MG63 (cell line): ENCODE measurements at regions not wholly inside any gene's neighbourhood (a gene's known extent, or its start where the extent isn't known, plus 50 kb on each side); places are given as distances from the start of the nearest gene placed in this dataset.
"Not testable (repeated sequence)": the region's sequence is repeated elsewhere in the genome, so short reads cannot be mapped to it uniquely, and the experiment has no call there.

Source experiments
- DNase-seq: peaks from one replicate; pipeline ENCODE4 v3.0.0-alpha.2; 2020
- H3K27me3 ChIP-seq: fragments of 250-450 bp; sonication (Bioruptor Pico); 2 replicates; pipeline ENCODE4 v1.5.1; 2020; ENCODE audit warnings: mild to moderate bottlenecking, moderate library complexity
- H3K36me3 ChIP-seq: fragments of 250-450 bp; sonication (Bioruptor Pico); 2 replicates; pipeline ENCODE4 v1.5.1; 2020; ENCODE audit warnings: mild to moderate bottlenecking, moderate library complexity
- H3K4me3 ChIP-seq: fragments of 250-450 bp; sonication (Bioruptor Pico); 2 replicates; pipeline ENCODE4 v1.5.1; 2020; ENCODE audit warnings: mild to moderate bottlenecking, moderate library complexity
- H3K9me3 ChIP-seq: fragments of 250-450 bp; sonication (Bioruptor Pico); 2 replicates; pipeline ENCODE4 v1.5.1; 2020; ENCODE audit warnings: mild to moderate bottlenecking, moderate library complexity

DNA sequence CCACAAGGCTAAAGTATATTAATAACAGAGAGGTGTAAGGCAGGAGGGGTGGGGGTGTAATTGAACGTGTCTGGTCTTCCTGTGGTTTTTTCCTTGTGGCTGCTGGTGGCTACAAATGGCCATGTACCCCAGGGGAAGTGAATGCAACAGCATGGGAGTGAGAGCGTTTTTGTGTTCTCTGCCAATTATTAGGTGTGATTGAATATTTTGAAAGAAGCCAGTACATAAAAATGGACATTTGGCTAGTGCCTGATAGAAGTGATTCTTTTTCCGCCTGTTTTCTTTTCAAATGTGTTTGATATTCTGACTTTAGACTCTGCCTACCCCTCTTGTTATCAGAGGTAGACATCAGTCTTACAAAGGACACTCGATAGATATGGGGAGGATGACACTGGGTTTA, 141.3 kb downstream of the PRL start:
- no peaks in the 10 kb centered on the region for H3K27me3 ChIP-seq

DNA sequence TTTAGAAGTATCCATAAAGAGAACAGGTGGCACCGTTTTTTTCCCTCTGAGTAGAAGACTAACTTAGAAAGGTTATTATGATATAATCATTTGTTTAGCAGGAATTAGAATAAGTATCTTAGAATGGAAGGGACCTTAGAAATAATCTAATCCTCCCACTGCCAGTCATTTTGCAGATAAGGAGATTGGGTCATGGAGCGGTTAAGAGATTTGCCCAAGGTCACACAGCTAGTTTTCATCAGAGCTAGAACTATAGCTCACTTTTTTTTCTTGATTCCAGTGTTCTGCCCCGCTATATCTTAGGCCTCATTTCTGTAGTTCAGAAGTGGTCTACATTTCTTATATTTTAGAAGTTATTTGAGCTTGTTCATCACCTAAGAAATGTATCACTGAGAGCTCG, 139.6 kb downstream of the PRL start:
- H3K9me3 ChIP-seq: no peaks in the 10 kb centered on the region
- H3K4me3 ChIP-seq: no peak overlapping the region
- H3K27me3 ChIP-seq: no peaks in the 10 kb centered on the region
- DNase-seq: no peak
- no peaks in the 10 kb centered on the region for H3K36me3 ChIP-seq

More for the DNA sequence above, 141.3 kb downstream of the PRL start:
- H3K4me3 ChIP-seq: no peak overlapping the region
- H3K9me3 ChIP-seq: no peaks in the 10 kb centered on the region
- DNase-seq: no peak
- H3K36me3 ChIP-seq: no peaks in the 10 kb centered on the region

DNA sequence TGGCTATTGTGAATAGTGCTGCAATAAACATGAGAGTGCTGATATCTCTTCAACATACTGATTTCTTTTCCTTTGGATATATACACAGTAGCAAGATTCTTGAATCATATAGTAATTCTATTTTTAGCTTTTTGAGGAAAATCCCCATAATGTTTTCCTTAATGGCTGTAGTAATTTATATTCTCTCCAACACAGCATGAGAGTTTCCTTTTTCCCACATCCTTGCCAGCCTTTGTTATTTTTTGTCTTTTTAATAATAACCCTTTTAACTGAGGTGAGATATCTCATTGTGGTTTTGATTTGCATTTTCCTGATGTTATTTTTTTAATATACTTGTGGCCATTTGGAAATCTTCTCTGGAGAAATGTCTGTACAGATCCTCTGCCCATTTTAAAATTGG, 132.6 kb downstream of the PRL start:
- DNase-seq: no peak
- Histone ChIP-seq H3K9me3 (no peaks in the 10 kb centered on the region), H3K36me3 (no peaks in the 10 kb centered on the region), H3K4me3 (no peak overlapping the region), H3K27me3 (no peaks in the 10 kb centered on the region)

DNA sequence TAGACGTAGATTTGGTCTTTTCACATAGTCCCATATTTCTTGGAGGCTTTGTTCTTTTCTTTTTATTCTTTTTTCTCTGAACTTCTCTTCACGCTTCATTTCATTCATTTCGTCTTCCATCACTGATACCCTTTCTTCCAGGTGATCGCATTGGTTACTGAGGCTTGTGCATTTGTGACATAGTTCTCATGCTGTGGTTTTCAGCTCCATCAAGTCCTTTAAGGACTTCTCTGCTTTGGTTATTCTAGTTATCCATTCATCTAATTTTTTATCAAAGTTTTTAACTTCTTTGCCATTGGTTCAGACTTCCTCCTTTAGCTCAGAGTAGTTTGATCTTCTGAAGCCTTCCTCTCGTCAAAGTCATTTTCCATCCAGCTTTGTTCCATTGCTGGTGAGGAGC, 125.8 kb downstream of the PRL start:
- H3K9me3 ChIP-seq, H3K36me3 ChIP-seq, DNase-seq, H3K27me3 ChIP-seq, H3K4me3 ChIP-seq: not testable (repeated sequence)

DNA sequence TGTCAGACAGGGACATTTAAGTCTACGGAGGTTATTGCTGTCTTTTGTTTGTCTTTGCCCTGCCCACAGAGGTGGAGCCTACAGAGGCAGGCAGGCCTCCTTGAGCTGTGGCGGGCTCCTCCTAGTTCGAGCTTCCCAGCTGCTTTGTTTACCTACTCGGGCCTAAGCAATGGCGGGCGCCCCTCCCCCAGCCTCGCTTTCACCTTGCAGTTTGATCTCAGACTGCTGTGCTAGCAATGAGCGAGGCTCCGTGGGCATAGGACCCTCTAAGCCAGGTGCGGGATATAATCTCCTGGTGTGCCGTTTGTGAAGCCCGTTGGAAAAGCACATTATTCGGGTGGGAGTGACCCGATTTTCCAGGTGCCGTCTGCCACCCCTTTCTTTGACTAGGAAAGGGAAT, 125.0 kb downstream of the PRL start:
- not testable (repeated sequence) for DNase-seq, H3K27me3 ChIP-seq, H3K4me3 ChIP-seq, H3K36me3 ChIP-seq, H3K9me3 ChIP-seq

DNA sequence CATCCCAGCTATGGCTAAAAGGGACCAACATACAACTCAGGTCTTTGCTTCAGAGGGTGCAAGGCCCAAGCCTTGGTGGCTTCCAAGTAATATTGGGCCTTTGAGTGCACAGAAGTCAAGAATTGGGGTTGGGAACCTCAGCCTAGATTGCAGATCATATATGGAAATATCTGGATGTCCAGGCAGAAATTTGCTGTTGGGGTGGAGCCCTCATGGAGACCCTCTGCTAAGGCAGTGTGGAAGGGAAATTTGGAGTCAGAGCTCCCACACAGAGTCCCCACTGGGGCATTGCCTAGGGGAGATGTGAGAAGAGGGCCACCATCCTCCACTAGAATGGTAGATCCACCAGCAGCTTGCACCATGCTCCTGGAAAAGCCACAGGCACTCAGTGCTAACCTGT, 123.5 kb downstream of the PRL start:
- Histone ChIP-seq H3K9me3 (no peaks in the 10 kb centered on the region), H3K27me3 (no peaks in the 10 kb centered on the region), H3K4me3 (no peak overlapping the region), H3K36me3 (no peaks in the 10 kb centered on the region)
- no peak for DNase-seq

DNA sequence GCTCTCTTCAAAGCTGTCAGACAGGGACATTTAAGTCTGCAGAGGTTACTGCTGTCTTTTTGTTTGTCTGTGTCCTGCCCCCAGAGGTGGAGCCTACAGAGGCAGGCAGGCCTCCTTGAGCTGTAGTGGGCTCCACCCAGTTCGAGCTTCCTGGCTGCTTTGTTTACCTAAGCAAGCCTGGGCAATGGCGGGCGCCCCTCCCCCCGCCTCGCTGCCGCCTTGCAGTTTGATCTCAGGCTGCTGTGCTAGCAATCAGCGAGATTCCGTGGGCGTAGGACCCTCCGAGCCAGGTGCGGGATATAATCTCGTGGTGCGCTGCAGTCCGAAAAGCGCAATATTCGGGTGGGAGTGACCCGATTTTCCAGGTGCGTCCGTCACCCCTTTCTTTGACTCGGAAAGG, 116.6 kb downstream of the PRL start:
- not testable (repeated sequence) for DNase-seq, H3K9me3 ChIP-seq, H3K4me3 ChIP-seq, H3K27me3 ChIP-seq, H3K36me3 ChIP-seq

DNA sequence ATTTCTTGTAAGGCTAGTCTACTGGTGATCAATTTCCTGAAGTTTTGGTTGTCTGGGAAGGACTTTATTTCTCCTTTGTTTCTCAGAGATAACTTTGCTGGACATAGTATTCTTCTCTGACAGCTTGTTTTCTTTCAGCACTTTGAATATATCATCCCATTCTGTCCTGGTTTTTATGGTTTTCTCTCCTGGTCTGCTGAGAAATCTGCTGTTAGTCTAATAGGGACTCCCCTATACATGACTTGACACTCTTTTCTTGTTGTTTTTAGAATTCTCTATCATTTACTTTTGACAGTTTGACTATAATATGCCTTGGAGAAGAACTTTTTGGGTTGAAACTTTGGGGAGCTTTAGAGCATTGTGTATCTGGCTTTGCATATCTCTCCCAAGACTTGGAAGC, 112.5 kb downstream of the PRL start:
- no peaks in the 10 kb centered on the region for H3K9me3 ChIP-seq
- no peaks in the 10 kb centered on the region for H3K27me3 ChIP-seq
- H3K36me3 ChIP-seq: no peaks in the 10 kb centered on the region
- no peak for DNase-seq
- H3K4me3 ChIP-seq: no peak overlapping the region

DNA sequence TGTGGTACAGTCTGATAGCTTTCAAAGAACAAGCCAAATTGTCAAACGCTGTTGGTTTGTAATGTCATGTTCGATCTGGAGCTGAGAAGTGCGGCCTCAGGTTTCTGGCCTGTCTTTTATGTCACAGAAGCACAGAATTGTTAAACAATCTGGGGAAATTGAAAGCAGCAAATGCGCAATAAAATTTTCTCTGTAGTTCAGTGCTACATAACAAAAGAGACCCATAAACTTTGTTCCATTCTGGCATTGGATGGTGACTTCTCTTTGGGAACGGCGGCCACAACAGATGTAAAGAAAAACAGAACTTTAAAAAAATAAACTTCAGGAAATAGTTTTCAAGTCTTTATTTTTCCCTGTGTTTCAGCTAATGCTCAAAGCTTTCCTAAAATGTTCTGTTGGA, 106.9 kb downstream of the PRL start:
- H3K9me3 ChIP-seq: no peaks in the 10 kb centered on the region
- no peaks in the 10 kb centered on the region for H3K36me3 ChIP-seq
- DNase-seq: no peak
- no peaks in the 10 kb centered on the region for H3K27me3 ChIP-seq
- no peak overlapping the region for H3K4me3 ChIP-seq

DNA sequence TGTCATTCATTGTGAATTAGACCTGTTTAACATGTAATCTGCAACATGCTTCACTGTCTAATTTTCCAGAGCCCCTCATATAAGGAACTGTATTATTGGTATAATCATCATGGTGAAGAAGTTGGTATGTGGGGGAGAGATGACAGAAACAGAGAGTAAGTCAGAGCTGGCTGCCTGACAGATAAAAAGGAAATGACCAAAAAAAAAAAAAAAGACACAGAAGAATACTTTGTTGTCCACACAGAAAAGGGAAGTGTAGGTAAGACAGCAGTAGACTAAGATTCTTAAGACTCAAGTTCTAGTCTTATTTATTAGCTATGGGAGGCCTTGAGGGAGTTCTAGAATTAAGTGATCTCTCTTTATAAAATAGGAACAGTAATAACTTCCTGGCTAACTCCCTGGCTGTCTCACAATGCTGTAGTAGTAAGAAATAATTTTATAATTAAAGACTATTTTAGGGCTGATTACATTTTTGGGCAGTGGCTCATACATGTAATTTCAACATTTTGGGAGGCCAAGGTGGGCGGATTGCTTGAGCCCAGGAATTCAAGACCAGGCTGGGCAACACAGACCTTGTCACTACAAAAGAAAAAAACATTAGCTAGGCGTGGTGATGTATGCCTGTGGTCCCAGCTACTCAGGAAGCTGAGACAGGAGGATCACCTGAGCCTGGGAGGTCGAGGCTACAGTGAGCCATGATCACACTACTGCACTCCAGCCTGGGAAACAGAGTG, 102.5 kb downstream of the PRL start:
- Histone ChIP-seq H3K9me3 (no peaks in the 10 kb centered on the region), H3K27me3 (no peaks in the 10 kb centered on the region), H3K4me3 (no peak overlapping the region), H3K36me3 (no peaks in the 10 kb centered on the region)
- DNase-seq: no peak

DNA sequence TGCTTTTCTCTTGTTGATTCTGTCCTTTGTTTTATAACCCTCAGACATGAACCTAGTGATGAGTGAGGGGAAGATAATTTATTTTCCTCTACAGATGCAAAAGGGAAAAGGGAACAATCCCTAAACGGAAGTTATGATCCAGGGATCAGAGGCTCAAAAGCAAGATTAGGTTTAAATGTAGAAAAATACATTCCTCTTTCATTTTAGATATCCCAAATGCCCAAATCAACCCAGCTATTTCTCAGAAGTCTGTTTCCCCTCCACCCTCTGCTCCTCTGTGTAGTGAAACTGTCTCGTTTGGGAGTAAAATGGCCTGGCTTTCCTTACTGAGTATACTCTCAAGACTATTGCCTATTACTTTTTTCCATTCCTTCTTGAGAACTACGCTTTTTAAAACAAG, 97.1 kb downstream of the PRL start:
- Histone ChIP-seq H3K9me3 (no peaks in the 10 kb centered on the region), H3K27me3 (no peaks in the 10 kb centered on the region), H3K4me3 (no peak overlapping the region), H3K36me3 (no peaks in the 10 kb centered on the region)
- DNase-seq: no peak

DNA sequence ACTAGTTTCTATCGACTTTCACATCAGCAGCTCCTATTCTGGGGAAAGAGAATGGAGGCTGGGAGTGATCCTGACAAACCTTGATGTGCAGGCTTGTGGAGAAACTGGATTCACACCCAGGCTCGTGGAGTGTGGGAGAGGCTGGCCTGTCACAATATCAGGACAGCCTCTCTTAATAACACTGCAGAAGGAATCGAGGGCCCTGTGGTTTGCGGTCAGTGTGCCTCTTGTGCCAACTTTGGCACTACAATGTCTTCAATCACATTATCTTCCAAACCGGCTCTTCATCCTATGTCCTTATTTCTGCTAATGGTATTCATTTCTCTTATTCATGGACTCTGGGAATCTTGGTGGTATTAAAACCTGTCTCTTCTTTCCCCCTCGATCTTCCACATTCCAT, 92.7 kb downstream of the PRL start:
- DNase-seq: no peak
- Histone ChIP-seq H3K9me3 (no peaks in the 10 kb centered on the region), H3K27me3 (no peaks in the 10 kb centered on the region)

DNA sequence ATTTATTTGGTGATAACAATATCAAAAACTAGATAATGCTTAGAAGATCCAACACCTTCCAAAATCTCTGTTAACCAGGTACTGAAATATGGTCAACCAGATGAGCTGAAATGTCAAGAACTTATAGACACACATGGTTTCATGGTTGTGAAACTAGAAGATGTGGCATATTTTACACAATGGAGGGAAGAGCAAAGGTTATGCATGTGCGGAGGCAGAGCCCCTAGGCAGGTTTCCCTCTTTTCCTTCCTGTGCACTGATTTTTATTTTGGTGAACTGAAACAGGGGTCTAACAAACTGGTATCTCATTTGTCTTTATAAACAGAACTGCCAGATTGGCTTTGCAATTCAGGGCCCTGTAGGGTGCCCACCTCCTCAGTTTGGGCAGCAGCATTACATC, 91.6 kb downstream of the PRL start:
- H3K4me3 ChIP-seq: no peak overlapping the region
- H3K27me3 ChIP-seq: no peaks in the 10 kb centered on the region
- H3K36me3 ChIP-seq: no peaks in the 10 kb centered on the region
- H3K9me3 ChIP-seq: no peaks in the 10 kb centered on the region
- DNase-seq: no peak

More for the DNA sequence above, 92.7 kb downstream of the PRL start:
- Histone ChIP-seq H3K36me3 (no peaks in the 10 kb centered on the region), H3K4me3 (no peak overlapping the region)

DNA sequence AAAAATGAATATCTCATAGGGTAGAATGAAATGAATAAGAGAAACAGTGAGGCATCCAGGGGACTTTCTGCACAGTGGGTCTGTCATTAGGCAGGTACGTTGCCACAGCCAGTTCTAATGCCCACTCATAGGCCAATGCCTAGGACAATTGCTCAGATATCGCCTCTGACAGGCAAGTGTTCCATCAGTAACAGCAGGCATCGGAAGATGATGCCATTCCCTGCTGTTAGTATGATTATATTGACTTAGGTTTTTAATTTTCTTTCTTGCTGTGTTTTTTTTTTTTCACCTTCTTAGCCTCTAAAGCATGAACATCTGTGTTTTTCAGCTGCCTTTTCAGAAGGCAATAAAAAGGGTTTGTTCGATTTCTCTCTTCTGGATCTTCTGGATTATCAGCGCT, 90.7 kb downstream of the PRL start:
- H3K4me3 ChIP-seq: no peak overlapping the region
- H3K36me3 ChIP-seq: no peaks in the 10 kb centered on the region
- no peak for DNase-seq
- no peaks in the 10 kb centered on the region for H3K27me3 ChIP-seq
- H3K9me3 ChIP-seq: no peaks in the 10 kb centered on the region

DNA sequence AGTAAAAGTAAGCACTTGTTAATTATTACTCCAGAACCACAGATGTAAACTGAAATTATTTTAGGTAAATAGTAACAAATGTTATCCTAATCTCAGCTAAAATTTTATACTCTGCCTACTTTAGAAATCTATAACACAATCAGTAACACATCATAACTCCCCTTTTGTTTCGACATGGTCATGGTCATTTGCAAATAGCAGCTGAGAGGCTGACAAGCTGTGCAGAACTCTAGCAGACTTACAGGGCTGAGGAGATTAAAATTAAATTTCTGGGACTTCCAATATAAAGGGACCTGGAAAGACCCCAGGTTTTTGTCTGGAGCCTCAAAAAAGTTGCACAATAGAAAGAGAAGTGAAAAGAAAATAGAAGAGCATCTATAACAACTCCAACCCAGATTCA, 88.8 kb downstream of the PRL start:
- H3K4me3 ChIP-seq: no peak overlapping the region
- no peaks in the 10 kb centered on the region for H3K36me3 ChIP-seq
- H3K27me3 ChIP-seq: no peaks in the 10 kb centered on the region
- no peaks in the 10 kb centered on the region for H3K9me3 ChIP-seq
- no peak for DNase-seq

DNA sequence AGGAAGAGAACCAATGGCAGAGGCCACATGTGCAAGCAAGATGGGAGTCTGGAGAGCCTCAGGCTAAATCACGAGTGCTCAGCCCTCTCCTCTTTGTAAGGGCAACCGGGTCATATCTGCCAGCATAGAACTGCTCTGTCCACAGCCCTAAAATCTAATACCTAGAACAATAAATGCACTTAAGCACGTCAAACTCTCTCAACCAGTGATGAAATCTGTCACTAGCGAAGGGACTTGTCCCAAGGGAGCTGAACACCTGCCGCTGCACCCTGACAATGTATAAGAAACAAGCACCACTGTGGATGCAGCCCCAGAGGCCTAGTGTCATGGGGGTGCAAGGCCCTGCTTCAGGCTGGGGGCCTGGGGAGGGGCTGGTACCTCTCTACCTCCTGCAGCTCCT, 82.5 kb downstream of the PRL start:
- H3K27me3 ChIP-seq: no peaks in the 10 kb centered on the region

DNA sequence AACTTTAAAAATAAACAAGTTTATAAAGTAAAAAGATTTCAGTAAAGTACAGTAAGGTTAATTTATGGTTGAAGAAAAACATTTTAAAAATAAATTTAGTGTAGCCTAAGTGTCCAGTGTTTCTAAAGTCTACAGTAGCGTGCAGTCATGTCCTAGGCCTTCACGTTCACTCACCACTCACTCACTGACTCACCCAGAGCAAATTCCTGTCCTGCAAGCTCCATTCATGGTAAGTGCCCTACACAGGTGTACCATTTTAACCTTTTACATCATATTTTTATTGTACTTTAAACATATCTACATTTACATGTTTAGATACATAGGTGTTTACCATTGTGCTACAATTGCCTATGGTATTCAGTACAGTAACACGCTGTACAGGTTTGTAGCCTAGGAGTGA, 81.4 kb downstream of the PRL start:
- not testable (repeated sequence) for H3K36me3 ChIP-seq, H3K27me3 ChIP-seq, H3K4me3 ChIP-seq, DNase-seq, H3K9me3 ChIP-seq

More for the DNA sequence above, 82.5 kb downstream of the PRL start:
- H3K9me3 ChIP-seq: no peaks in the 10 kb centered on the region
- H3K36me3 ChIP-seq: no peaks in the 10 kb centered on the region
- no peak for DNase-seq
- no peak overlapping the region for H3K4me3 ChIP-seq

DNA sequence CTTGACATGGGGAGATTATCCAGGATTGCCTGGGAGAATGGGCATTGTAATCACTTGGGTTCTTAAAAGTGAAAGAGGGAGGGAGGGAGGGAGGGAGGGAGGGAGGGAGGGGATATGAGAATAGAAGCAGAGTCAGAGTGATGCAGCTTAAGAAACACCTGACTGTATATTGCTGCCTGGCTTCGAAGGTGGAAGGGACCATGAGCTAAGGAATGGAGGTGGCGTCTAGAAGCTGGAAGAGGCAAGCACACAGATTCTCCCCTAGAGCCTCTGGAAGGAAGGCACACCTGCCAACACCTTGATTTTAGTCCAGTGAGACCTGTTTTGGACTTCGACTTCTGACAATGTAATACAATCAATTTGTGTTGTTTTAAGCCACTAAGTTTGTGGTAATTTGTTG, 78.4 kb downstream of the PRL start:
- Histone ChIP-seq H3K4me3 (no peak overlapping the region), H3K36me3 (no peaks in the 10 kb centered on the region), H3K9me3 (no peaks in the 10 kb centered on the region), H3K27me3 (no peaks in the 10 kb centered on the region)
- DNase-seq: no peak

DNA sequence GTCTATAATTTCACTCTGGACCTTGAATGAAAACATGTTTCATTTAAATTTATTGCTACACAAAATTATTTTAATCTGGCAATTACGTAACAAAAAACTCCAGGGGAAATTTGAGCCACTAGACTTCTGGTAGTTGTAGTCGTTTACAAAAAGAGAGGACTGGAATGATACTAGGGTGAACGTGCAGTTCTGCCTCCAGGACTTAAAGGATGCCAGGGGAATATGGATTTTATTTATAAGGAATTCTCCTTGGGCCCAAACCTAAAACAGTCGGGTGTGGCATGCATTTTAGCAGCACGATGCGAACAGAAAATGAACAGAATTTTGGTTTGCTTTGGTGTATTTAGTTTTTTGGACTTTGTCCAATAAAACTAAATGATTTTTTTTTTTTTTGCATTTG, 76.9 kb downstream of the PRL start:
- no peak for DNase-seq
- Histone ChIP-seq H3K36me3 (no peaks in the 10 kb centered on the region), H3K27me3 (no peaks in the 10 kb centered on the region), H3K4me3 (no peak overlapping the region), H3K9me3 (no peaks in the 10 kb centered on the region)
